Kasumi-1 (cell line): ENCODE measurements at regions not wholly inside any gene's neighbourhood (a gene's known extent, or its start where the extent isn't known, plus 50 kb on each side); places are given as distances from the start of the nearest gene placed in this dataset.

ENCODE experiments used
- DNase-seq, 2 experiments: peaks; one replicate each; lab custom pipeline; 2025; lab: John Stamatoyannopoulos, UW

DNA sequence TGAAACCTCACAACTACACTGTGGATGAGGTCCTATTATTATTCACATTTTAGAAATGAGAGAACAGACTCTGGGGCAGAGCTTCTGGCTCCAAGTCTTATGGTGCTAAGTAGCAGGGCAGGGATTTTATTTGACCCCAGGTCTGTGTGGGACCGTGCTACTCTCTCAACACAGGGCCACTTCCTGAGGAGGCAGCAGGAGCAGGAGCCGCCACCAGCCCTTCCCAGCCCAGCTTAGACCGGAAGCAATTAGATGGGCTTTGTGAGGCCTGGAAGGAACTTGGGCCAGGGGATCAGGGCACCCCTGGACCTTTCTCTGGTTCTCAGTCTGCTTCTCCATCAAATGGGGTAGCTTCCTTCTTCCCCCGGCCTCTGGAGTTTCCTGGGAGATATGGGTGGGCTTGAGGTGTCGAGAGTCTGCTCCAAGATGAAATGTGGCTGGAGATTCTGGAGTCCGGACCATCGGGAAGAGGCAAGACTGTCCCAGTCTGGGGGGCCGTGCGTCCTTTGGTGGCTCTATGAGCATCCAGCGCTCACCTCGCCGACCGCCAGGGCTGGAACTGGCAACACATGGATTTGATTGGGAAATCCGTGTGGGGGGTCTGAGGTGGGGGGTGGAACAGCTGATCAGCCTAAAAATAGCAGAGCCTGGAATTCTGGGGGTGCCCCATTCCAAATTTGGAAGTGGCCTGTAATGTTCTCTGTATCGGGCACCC is 136.8 kb downstream of the FOXD2 start:
- no peak for DNase-seq

DNA sequence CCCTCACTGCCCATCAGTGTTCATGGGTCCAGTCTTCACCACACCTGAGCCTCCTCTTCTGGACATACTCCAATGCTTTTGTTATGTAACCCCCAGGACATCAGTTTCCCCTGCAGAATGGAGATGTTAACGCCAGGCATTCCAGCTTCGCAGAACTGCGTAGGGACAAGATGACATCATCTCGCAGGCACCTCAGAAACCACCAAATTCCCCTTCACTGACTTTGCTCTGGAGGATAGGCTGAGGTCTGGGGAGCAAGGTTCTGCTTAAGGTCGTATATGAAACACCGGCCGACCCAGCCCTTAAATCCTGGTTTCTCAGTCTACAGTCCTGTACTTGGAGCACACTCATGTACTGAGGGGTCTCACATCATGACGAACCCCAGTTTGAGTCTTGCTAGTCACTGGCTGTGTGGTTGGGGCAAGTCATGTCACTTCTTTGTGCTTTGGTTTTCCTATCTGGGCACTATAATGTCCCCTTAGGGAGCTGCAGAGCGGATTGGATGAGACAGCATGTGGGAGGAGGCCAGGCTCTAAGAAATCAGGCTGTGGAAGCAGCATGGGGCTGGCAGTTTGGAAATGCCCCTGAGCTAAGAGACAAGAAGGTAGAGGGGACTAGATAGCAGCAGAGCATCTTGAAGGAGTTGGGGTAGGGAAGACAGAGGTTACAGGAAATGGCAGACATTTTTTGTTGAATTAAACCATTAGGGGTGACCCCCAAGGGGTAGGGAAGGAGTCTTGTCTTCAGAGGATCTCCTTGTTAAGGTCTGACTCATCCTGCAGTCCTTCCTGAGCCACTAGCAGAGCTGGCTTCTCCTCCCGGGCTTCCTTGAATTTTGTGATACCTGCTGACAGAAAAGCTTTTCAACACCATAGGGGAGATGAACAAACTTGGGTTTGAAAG is 138.3 kb downstream of the FOXD2 start:
- no peak for DNase-seq

DNA sequence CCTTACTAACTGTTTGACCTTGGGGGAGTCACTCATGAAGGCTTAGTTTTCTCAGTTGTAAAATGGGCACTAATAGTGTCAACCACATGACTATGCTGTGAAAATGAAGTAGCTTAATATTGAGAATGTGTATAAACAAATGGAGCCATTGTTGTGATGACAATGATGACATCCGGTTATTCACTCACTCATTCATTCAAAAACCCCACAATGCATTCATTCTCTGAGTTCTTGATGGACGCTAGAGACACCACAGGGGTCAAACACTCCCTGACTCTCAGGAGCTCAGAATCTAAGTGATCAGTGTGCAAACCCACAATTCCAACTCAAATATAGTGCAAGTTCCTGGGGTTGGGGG is 138.9 kb downstream of the FOXD2 start:
- DNase-seq: no peak

DNA sequence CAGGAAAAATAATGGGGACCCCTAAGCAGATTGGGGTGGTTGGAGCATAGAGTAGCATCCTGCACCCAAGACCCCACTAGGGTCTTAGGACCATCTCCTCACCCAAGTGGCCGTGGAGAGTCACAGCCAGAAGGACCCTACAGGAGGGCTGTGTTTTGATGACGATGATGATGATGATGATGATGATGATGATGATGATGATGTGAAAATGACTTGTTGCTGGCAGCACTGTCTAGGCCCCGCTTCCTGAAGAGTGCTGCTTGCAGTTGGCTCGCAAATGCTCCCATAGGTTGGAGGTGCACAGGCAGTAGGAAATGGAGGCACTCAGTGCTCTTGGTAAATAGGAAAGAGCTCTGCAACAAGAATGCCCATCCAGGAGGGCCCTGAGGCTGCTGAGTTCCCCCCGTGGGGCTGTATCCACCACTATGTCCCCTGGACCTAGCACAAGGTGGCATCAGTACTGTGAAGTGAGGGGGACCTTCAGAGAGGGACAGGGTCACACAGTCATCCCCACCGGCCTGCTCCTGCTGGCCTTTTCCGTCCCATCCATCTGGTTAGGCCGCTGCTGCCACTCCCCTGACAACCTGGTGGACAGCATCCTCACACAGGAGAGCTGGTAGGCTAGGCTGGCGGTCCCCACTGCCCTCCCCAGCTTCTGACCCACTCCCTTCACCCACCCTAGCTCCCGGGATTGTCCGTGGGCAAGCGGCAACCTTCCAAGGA is 139.6 kb downstream of the FOXD2 start:
- DNase-seq: no peak

DNA sequence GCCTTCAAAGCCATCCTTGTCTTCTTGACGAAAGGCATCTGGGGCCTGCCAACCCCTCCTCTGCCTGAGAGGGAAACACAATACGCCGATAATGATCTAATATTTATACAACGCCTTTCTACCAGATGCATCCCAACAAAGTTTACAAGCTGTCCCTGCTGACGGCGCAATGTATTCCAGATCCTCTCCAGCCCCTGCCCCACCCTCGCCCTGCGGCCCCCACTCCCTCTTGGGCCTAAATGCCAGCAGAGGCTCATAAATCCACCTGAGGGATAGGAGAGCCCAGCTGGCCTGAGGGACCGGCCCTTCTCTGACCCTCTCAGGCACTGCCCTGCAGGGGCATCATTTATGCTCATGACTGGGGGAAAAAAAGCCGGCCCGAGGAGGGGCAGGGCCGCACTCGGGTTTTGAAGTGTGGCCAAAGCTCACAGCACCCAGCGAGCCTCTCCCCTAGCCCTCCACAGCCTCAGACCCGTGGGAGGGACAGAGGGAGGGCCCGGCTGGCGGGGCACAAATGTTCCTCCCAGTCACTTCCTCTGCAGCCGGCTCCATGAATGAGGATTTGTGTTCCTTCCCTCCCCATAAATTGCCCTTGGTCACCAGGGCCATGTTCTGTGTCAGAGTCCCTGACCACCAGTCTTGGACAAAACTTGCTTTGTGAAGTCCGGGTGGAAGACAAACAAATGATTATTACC is 140.3 kb downstream of the FOXD2 start:
- DNase-seq: no peak

DNA sequence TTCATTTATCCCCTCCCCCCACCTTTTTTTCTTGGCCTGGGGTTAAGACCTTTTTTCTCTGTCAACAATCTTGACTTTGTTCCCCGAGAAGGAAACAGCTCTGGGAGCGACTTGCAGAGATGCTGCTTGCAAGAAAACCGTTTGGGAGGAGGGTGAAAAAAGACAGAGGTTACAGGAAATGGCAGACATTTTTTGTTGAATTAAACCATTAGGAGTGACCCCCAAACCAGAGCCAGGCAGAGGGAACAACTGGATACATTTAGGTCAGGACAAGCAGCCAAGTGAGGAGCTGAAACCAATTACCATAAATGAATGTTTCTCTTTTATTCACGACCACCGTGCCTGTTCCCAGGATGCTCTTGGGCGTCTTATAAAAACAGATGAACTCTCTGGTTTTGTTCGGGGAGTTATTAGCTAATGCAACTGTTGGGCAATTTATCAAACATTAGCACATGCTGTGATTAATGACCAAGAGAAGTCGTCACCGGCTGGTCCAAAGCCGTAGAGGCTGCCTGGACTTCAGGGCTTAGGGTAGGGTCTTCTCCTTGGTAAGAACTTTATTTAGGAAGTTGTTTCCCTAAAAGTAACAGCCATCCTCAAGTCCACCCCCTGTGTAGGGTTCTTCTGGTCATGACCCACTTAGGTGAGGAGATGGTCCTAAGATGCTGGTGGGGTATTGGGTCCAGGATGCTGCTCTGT is 141.0 kb downstream of the FOXD2 start:
- no peak for DNase-seq

DNA sequence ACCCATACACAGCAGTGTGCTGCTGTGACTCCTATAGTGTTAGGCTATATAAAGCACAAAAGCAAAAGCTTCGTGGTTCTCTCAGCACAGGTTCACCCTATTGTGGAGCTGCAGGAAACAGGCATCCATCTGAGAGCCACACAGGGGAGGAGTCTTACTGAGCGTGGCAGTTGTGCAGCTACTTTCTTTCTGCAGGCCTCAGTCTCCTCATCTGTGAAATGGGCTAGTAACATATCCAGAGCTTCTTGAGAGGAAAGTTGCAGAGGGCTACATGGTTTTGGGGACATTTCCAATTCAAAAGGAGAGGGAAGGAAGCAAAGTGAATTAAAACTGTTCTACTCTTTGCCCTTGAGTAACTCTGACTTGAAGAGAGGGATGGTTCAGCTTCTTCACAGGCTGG is 142.0 kb downstream of the FOXD2 start:
- DNase-seq: no peak

DNA sequence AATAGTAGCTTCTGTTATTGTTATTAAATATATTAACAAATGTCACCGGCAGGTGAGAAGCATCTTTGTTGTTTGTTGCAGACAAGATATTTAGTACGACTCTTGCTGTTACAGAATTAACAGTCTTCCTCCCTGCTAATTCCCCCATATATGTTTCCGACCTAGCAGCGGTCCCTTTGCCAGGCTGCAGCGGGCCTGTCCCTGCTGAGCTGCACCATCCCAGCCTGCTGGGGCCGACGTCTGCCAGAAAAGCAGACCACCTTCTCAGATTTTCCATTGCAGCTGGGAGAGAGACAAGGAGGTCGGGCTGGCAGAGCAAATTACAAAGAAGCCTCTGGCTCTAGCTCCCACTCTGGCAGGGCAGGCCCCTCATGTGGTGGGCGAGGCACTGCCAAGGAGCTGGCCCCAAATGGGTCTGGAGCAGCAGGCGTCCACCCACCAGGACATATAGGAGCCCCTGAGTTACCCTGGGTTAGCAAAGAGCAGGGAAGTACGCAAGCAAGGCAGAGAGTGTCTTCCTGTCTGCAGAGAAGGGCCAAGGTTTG is 142.7 kb downstream of the FOXD2 start:
- no peak for DNase-seq

DNA sequence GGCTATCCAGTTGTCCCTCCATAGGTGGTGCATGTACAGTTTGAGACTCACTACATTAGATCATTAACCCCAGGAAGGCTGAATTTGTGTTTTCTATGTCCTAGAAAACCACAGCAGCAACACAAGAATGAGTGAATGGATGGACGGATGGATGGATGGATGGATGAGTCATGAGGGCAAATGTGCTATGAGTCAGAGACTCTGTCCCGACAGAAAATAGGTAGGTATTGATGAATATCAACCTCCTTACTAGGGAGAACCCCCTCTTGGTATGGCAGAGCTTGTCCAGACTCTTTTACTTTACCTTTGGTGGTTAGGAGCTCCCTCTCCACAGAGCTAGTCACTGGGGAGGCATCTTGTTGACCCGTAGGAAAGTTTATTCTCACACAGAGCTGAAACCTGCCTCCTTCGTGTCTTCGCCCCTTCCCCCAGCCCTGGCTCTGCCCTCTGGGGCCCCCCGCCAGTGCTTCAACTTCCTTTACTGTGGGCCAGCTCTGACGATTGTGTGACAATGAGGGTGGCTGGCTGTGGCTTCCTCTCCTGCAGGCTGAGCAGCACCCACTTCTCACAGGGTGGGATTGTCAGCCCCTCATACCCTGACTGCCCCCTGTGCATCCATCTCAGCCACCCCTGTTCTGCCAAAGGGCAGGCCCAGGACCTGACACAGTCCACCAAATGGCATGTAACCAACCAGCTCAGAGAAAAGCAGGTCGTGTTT is 145.2 kb downstream of the FOXD2 start:
- DNase-seq: no peak

DNA sequence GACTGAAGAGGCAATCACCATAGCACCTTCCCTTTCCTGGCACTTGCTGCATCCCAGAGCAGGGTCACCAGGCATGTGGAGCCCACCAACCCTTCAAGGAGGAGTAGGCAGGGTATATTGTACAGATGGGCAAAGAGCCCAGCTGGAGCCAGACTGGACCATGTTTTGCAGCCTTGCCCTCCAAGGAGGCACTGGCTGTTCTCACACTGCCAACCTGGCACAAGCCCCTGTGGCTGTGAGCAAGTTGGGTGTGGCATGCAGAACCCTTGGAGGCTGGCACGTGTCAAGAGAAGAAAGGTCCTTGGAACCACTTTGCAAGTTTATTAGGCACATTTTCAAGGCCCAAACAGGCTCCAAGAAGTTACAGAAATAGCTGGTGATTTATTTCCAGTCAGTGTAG is 146.4 kb downstream of the FOXD2 start:
- DNase-seq: no peak

DNA sequence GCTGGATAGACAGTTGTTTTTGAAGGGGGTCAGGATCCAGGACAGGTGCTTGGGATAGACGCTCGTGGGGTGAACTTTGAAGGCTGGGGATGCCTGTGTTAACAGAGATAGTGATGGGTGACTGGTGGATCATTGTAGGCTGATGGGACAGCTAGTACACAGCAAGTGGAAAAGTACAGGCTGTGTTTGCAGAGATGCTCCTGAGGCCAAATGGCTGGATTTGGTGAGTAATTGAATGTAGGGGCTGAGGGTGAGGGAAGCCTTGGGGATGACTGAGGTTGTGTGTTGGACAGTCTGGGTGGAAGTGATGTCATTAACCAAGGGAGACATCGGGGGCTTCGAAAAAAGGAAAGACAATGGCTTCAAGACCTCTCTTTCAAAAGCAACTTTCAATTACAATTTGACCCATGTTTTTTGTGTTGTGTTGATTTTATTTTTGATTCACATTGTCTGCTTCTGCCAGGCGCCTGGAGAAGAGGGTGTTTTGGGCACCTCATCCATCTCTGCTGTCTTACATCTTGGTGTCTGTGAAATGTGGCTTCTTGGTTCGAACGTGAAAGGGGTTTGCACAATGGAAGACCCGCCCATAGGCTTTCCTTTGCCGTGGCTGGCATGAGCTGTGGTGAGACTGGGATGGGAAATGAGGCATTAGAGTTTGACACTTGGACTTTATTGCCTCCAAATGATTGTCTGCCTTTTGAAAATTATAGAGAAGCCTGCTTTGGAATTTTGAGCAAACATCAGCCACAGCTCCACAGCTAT is 147.5 kb downstream of the FOXD2 start:
- no peak for DNase-seq

DNA sequence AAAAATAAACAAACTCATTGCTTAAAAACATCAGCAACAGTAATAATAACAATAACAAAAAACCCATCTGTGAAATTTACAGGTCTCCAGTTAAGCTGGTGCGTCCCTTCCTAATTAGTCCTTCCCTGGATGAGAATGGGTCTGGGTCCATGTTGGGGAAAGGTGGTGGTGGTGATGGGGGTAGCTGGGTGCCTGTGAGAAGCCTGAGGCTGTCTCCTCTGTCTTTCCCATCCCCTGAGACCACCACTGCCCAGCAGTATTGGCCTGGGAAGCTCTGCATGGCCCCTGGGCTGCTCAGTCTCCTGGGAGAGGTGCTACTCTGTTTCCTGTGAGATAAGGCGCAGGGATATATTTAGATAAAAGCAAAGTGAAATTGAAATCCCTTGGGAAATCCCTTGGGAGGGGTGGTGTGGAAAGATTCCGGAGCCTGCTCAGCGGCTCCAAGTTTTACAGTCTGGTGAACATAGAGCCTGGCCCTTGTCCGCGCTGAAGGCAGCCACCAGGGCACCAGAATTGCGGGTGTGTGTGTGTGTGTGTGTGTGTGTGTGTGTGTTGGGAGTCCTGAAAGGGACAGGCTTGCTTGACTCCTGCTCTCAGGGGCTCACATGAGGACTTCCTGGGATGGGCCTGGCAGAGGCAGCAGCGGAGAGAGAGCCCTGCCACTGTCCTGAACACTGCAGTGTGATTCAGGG is 150.2 kb downstream of the FOXD2 start:
- DNase-seq: no peak

DNA sequence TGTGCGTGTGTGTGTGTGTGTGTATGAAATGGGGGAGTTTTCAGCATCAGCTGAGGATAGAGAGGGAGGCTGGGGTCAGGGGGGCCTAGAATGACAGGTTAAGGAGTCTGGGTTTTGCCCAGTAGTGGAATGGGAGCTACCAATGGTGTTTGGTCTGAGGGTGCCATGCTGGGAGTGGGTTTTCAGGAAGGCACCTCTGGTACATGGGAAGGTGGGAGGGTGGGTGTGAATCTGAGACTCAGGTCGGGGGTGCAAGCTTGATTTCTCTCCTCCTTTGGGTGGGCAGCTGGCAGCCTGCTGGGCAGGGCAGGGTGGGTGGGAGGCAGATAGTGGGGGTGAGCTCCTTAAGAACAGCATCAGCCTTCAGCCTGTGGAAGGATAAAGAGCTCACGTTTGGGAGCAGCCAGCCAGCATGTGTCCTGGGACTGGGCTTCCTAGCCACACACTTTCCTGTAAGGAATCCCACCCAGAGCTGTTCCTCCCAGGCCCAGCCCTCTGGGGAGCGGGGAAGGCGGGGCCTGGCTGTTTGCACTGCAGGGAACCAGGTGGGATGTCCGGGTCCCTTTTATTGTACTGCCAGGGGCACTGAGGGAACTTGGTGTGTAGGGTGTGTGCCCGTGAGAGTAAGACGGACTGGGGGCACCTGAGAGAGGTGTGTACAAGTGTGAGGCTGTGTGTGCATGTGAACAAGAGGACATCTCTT is 152.8 kb downstream of the FOXD2 start:
- DNase-seq: no peak

DNA sequence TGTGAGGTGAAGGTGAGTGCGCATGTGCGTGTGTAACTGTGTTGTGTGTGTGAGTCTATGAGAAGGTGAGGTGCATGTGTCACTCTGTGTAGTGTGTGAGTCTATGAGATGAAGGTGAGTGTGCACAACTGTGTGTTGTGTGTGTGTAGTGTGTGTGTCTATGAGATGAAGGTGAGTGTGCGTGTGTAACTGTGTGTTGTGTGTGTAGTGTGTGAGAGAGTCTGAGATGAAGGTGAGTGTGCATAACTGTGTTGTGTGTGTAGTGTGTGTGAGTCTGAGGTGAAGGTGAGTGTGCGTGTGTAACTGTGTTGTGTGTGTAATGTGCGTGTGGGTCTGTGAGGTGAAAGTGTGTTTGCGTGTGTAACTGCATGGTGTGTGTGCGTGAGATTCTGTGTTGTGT is 154.0 kb downstream of the FOXD2 start:
- no peak for DNase-seq

DNA sequence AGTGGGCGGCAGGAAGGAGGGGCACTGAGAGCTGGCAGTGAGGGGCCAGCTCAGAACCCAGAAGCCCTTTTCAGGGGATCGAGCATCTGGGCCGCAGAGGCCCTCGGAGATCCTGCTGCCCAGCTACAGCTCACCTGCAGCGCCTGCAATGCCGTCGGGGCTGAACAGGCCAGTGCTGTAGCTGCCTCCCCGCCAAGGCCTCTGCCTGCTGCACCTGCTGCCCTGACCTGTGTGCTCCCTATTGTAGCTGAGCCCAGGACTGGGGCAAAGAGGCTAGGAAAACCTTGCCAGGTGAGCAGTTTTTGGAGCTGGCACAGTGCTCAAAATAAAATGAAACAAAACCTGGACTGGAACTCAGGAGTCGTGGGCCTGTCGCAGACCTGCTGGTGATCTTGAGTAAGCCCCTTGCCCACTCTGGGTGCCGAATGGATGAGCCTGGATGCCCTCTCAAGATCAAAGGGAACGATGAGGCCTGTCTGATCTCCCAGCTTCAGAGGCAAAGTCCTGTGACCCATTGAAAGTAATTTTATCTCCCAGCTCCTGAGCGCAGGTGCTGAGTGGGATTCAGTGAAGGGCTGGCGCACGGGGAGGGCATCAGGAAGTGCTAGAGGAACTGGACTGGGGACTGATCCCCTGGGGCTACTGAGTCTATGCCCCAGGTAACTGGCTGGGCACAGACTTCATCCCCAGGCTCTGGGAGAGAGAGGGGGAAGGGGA is 154.6 kb downstream of the FOXD2 start:
- DNase-seq: no peak

DNA sequence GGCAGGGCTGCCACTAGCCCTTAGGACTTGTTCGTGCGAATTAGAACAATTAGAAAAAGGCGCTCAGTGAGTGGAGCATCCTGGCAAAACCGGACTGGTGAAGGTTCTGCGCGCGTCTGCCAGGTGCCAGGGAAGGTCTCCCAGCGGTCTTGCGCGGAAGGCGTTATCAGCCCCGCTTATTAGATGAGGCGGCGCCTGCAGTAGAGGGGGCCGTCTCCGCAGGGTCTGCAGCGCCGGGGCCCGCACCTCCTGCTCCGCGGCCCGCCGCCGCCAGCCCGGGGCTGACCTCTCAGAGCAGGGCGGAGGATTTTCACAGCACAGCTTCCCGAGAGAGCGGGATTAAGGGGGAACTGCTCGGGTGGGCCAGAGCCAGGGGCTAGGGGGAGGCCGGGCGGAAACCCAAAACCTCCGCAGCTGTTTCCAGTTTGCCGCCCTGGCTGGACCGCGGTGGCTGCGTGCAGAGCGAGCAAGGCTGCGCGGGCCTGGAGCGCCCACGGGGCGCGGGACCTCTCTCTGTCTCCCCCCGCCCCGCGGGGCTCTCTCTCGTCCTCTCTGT is 155.2 kb downstream of the FOXD2 start:
- DNase-seq: no peak

DNA sequence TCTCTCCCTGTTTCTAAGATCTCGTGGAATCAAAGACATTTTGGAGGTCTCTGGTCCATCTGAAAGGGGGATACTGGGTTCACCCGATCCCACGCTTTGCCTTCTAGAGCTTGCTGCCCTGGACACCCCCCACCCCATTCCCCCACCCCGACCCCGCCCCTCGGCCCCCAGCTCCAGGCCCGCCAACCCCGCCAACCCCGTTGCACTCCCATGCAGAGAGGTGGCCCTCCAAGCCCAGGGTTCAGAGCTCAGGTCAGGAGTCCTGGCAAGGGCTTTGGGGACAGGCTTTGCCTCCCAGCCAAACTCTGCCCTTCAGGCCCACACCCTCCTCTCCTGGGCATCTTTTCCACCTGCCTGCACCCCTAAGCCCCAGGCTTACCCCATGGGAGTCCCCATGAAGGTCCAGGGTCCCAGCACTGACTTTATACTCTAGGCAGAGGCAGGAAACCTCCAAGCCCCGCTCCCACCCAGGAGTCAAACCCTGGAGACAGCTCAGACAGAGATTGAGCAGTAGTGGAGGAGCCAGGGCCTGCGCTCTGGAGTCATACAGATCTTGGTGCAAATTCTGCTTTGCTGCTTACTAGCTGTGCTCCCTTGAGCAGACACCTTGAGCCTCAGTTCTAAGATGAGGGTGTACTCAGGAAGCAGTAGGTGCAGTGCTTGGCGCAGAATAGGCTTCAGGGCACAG is 155.9 kb downstream of the FOXD2 start:
- DNase-seq: no peak
